ENCODE measurements at regions not wholly inside any gene's neighbourhood (a gene's known extent, or its start where the extent isn't known, plus 50 kb on each side); places are given as distances from the start of the nearest gene placed in this dataset.

DNA sequence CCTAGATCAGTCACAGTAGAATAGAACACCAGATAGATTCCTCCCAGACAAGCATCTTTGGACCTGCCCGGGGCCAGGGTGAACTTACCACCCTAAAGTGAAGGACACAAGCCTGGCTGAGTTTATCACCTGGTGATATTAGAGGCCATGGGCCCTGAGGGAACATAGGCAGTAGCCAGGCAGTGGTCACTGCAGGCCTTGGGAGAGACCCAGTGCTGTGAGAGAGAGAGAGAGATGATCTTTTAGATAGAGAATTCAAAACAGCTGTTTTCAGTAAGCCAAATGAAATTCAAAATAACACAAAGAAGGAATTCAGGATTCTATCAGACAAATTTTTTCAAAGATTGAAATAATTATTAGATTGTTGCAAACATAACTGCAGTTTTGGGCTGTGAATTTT lies 1679.9 kb downstream of the EFNB2 start:
- TF ChIP-seq, protein P1, sequence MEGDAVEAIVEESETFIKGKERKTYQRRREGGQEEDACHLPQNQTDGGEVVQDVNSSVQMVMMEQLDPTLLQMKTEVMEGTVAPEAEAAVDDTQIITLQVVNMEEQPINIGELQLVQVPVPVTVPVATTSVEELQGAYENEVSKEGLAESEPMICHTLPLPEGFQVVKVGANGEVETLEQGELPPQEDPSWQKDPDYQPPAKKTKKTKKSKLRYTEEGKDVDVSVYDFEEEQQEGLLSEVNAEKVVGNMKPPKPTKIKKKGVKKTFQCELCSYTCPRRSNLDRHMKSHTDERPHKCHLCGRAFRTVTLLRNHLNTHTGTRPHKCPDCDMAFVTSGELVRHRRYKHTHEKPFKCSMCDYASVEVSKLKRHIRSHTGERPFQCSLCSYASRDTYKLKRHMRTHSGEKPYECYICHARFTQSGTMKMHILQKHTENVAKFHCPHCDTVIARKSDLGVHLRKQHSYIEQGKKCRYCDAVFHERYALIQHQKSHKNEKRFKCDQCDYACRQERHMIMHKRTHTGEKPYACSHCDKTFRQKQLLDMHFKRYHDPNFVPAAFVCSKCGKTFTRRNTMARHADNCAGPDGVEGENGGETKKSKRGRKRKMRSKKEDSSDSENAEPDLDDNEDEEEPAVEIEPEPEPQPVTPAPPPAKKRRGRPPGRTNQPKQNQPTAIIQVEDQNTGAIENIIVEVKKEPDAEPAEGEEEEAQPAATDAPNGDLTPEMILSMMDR (IDR thresholded peaks at IDR 0.05), result no peak
- TF ChIP-seq POLR2A (IDR thresholded peaks at IDR 0.05), result no peak
